ENCODE measurements at regions not wholly inside any gene's neighbourhood (a gene's known extent, or its start where the extent isn't known, plus 50 kb on each side); places are given as distances from the start of the nearest gene placed in this dataset.

DNA sequence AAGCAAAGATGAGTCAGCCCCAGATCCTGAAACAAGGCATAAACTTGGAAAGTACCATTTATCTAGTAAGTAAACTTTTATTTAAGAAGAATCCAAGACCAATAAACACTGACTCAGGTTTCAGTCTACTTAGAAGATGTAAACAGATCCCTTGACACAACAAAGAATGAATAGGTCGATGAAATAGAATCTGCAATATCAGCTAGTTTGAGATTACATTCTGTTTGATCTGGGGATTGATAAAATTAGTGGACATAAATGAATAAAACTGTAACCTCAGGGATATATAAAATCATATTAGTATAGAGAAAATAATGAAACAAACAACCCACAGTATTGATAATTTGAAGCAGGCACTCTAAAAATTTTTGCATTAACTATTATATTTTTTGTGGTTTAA, 708.9 kb downstream of the FAM181B start:
- Mint-ChIP-seq H3K4me1 (no peaks in the 10 kb centered on the region), H3K36me3 (ENCODE audit: low read depth) (no peaks in the 10 kb centered on the region), H3K27me3 (ENCODE audit: low read depth, poor library complexity) (no peaks in the 10 kb centered on the region), H3K9me3 (no peaks in the 10 kb centered on the region), H3K4me3 (no peak overlapping the region), H3K27ac (no peak overlapping the region)
- no peak for DNase-seq
- TF ChIP-seq, protein P1, sequence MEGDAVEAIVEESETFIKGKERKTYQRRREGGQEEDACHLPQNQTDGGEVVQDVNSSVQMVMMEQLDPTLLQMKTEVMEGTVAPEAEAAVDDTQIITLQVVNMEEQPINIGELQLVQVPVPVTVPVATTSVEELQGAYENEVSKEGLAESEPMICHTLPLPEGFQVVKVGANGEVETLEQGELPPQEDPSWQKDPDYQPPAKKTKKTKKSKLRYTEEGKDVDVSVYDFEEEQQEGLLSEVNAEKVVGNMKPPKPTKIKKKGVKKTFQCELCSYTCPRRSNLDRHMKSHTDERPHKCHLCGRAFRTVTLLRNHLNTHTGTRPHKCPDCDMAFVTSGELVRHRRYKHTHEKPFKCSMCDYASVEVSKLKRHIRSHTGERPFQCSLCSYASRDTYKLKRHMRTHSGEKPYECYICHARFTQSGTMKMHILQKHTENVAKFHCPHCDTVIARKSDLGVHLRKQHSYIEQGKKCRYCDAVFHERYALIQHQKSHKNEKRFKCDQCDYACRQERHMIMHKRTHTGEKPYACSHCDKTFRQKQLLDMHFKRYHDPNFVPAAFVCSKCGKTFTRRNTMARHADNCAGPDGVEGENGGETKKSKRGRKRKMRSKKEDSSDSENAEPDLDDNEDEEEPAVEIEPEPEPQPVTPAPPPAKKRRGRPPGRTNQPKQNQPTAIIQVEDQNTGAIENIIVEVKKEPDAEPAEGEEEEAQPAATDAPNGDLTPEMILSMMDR (IDR thresholded peaks at IDR 0.05): no peak

- H3K36me3 Mint-ChIP-seq (ENCODE audit: low read depth): no peaks in the 10 kb centered on the region
- H3K27ac Mint-ChIP-seq: no peak overlapping the region
Measured at GRCh38 chr11:82012276-82012675, 721.4 kb downstream of the FAM181B start.

GRCh38 chr11:82009133-82009532, 724.5 kb downstream of the FAM181B start:
- DNase-seq: no peak
- Mint-ChIP-seq H3K27me3 (ENCODE audit: low read depth, poor library complexity) (peaks cover 3% of the 10 kb centered on the region), H3K9me3 (no peaks in the 10 kb centered on the region), H3K36me3 (ENCODE audit: low read depth) (no peaks in the 10 kb centered on the region), H3K4me3 (no peak overlapping the region), H3K4me1 (no peaks in the 10 kb centered on the region), H3K27ac (no peak overlapping the region)
- TF ChIP-seq, protein P1 (IDR thresholded peaks at IDR 0.05): no peak

More at GRCh38 chr11:82012276-82012675, 721.4 kb downstream of the FAM181B start:
- H3K9me3 Mint-ChIP-seq: no peaks in the 10 kb centered on the region
- TF ChIP-seq, protein P1 (IDR thresholded peaks at IDR 0.05): no peak
- H3K4me1 Mint-ChIP-seq: peaks cover 5% of the 10 kb centered on the region
- H3K4me3 Mint-ChIP-seq: no peak overlapping the region
- no peak for DNase-seq
- H3K27me3 Mint-ChIP-seq (ENCODE audit: low read depth, poor library complexity): peaks cover 2% of the 10 kb centered on the region

GRCh38 chr11:82007521-82007920, 726.1 kb downstream of the FAM181B start:
- peaks cover 5% of the 10 kb centered on the region for H3K27me3 Mint-ChIP-seq (ENCODE audit: low read depth, poor library complexity)
- DNase-seq: no peak
- H3K27ac Mint-ChIP-seq: no peak overlapping the region
- no peaks in the 10 kb centered on the region for H3K9me3 Mint-ChIP-seq
- no peaks in the 10 kb centered on the region for H3K4me1 Mint-ChIP-seq
- TF ChIP-seq, protein P1 (IDR thresholded peaks at IDR 0.05): no peak
- no peaks in the 10 kb centered on the region for H3K36me3 Mint-ChIP-seq (ENCODE audit: low read depth)
- no peak overlapping the region for H3K4me3 Mint-ChIP-seq

GRCh38 chr11:82004537-82005213, 729.0 kb downstream of the FAM181B start:
- Mint-ChIP-seq H3K27ac (no peak overlapping the region), H3K4me3 (no peak overlapping the region), H3K4me1 (no peaks in the 10 kb centered on the region), H3K9me3 (no peaks in the 10 kb centered on the region), H3K27me3 (ENCODE audit: low read depth, poor library complexity) (peaks cover 5% of the 10 kb centered on the region), H3K36me3 (ENCODE audit: low read depth) (no peaks in the 10 kb centered on the region)
- TF ChIP-seq, protein P1 (IDR thresholded peaks at IDR 0.05): no peak
- no peak for DNase-seq

Measured in nephron progenitor cell (in vitro differentiated cells).